ENCODE measurements at regions not wholly inside any gene's neighbourhood (a gene's known extent, or its start where the extent isn't known, plus 50 kb on each side); places are given as distances from the start of the nearest gene placed in this dataset.

DNA sequence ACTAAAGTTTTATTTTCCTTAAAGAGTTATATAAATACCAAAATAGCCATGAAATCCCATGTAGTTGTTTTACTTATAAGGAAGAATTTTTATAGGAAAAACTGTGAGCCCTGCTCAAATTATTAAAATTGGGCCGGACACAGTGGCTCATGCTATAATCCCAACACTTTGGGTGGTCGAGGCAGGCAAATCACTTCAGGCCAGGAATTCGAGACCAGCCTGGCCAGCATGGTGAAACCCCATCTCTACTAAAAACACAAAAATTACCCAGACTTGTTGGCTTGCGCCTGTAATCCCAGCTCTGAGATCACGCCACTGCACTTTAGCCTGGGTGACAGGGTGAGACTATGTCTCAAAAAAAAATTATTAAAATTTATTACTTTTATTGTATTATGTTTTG, 149.3 kb downstream of the MRPL39 start:
- H4K20me1 ChIP-seq (replicated peaks in 1 of 2; ENCODE audit: control insufficient read depth in 1 of 2, insufficient read depth in 2 of 2, low read length in 2 of 2): no peaks in the 10 kb centered on the region
- no peak overlapping the region for H2AK5ac ChIP-seq (ENCODE audit: low read depth, low read length)
- no peaks in the 10 kb centered on the region for H3K79me1 ChIP-seq (ENCODE audit: low read depth, low read length)
- no peaks in the 10 kb centered on the region; a peak in 1 of 7 replicates for H3K27me3 ChIP-seq (replicated peaks in 1 of 4; ENCODE audit: control insufficient read depth in 3 of 4, extremely low read depth in 1 of 4, insufficient read depth in 3 of 4, low read length in 3 of 4)
- ChIA-PET POLR2A (ENCODE audit: partially characterized antibody) (no interaction called here), CTCF (ENCODE audit: partially characterized antibody) (no interaction called here)
- H3K4me1 ChIP-seq (replicated peaks in 1 of 4; ENCODE audit: control insufficient read depth in 3 of 4, insufficient read depth in 4 of 4, low read length in 3 of 4): no peaks in the 10 kb centered on the region
- H3K56ac ChIP-seq (replicated peaks; ENCODE audit: insufficient read length, low read depth, low read length): no peak overlapping the region
- H3K9me3 ChIP-seq (ENCODE audit: insufficient read depth in 2 of 2, low read depth in 1 of 2, low read length in 1 of 2): no peaks in the 10 kb centered on the region
- no peak overlapping the region for H2BK12ac ChIP-seq (ENCODE audit: low read depth, low read length)
- H2BK20ac ChIP-seq (ENCODE audit: low read length): no peak overlapping the region
- no peaks in the 10 kb centered on the region; the same call in 1 of the 2 replicates for H3K23me2 ChIP-seq (ENCODE audit: low read depth, low read length)
- DNase-seq (ENCODE audit: low read depth in 1 of 2, low spot score in 2 of 2) (no peak), FAIRE-seq (no peak)
- no peak overlapping the region for H3K4me3 ChIP-seq (ENCODE audit: extremely low read depth in 1 of 4, insufficient read depth in 2 of 4, low read depth in 3 of 4, low read length in 4 of 4)
- H3K36me3 ChIP-seq (ENCODE audit: control insufficient read depth in 2 of 4, insufficient read depth in 4 of 4, low read length in 3 of 4): no peaks in the 10 kb centered on the region
- no peak overlapping the region for H4K8ac ChIP-seq (ENCODE audit: extremely low read depth, insufficient read depth, low read length)
- H3K9ac ChIP-seq (replicated peaks in 1 of 4; ENCODE audit: extremely low read depth in 1 of 4, low read depth in 3 of 4, low read length in 3 of 4): no peak overlapping the region
- H4K5ac ChIP-seq (ENCODE audit: insufficient read length, low read depth, low read length): no peak overlapping the region
- H4K91ac ChIP-seq (replicated peaks; ENCODE audit: insufficient read length, low read length): no peak overlapping the region
- no peak overlapping the region for H3K18ac ChIP-seq (ENCODE audit: extremely low read depth, low read length)
- no peak overlapping the region for H2BK120ac ChIP-seq (replicated peaks; ENCODE audit: low read depth, low read length)
- H2BK15ac ChIP-seq (ENCODE audit: low read length): no peak overlapping the region
- H3K4me2 ChIP-seq (ENCODE audit: insufficient read depth in 1 of 2, low read depth in 2 of 2, low read length in 2 of 2): no peak overlapping the region
- H3K79me2 ChIP-seq (ENCODE audit: control insufficient read depth in 1 of 2, insufficient read depth in 2 of 2, low read length in 2 of 2): no peaks in the 10 kb centered on the region
- H3K4ac ChIP-seq (replicated peaks; ENCODE audit: insufficient read length, low read depth, low read length): no peak overlapping the region
- no peak overlapping the region for H3K23ac ChIP-seq (ENCODE audit: insufficient read length)
- H2AFZ ChIP-seq (ENCODE audit: low read length): no peak overlapping the region
- H3K14ac ChIP-seq (ENCODE audit: insufficient read length): no peak overlapping the region
- H2BK5ac ChIP-seq (ENCODE audit: low read depth, low read length): no peak overlapping the region
- no peak overlapping the region for H3K27ac ChIP-seq (ENCODE audit: low read depth, low read length)
- WGBS, 2 experiments (ENCODE audit: extremely low coverage in 1 of 2, insufficient coverage in 1 of 2, insufficient read length in 1 of 2, insufficient replicate concordance in 2 of 2, low coverage in 1 of 2, low lambda C conversion rate in 2 of 2, missing lambda C conversion rate in 1 of 2): 91% methylated on average over 5 of the region's 5 CpGs; no CpG with 5 or more reads in 1 of the 2 experiments
- TF ChIP-seq GTF2F1 (IDR thresholded peaks at IDR 0.05; ENCODE audit: borderline replicate concordance, low read depth, low read length) (no peak), CREB1 (IDR thresholded peaks at IDR 0.05) (no peak)
